HL-60 (cell line): ENCODE measurements at regions not wholly inside any gene's neighbourhood (a gene's known extent, or its start where the extent isn't known, plus 50 kb on each side); places are given as distances from the start of the nearest gene placed in this dataset.

Experiments used
- CTCF ChIP-seq: IDR thresholded peaks from one replicate; pipeline ENCODE4 v1.5.1; 2011; ENCODE audit warnings: low read length, control low read depth, inconsistent platforms; ENCODE audit not compliant: insufficient read depth
- GABPA ChIP-seq: IDR thresholded peaks from 2 replicates; pipeline ENCODE4 v1.6.1; 2012; ENCODE audit warnings: low read depth
- POLR2AphosphoS5 ChIP-seq: IDR thresholded peaks from 2 replicates; pipeline ENCODE4 v1.6.1; 2012; ENCODE audit warnings: low read depth
- SPI1 ChIP-seq: IDR thresholded peaks from 2 replicates; pipeline ENCODE4 v1.6.1; 2012; ENCODE audit warnings: low read depth, mild to moderate bottlenecking, borderline replicate concordance
- TF ChIP-seq, protein P1 (sequence below): IDR thresholded peaks from 2 replicates; pipeline ENCODE4 v1.6.1; 2012; ENCODE audit warnings: low read depth; ENCODE audit not compliant: insufficient replicate concordance

- TF ChIP-seq CTCF (no peak), POLR2AphosphoS5 (no peak), SPI1 (no peak), GABPA (no peak)
- TF ChIP-seq, protein P1, sequence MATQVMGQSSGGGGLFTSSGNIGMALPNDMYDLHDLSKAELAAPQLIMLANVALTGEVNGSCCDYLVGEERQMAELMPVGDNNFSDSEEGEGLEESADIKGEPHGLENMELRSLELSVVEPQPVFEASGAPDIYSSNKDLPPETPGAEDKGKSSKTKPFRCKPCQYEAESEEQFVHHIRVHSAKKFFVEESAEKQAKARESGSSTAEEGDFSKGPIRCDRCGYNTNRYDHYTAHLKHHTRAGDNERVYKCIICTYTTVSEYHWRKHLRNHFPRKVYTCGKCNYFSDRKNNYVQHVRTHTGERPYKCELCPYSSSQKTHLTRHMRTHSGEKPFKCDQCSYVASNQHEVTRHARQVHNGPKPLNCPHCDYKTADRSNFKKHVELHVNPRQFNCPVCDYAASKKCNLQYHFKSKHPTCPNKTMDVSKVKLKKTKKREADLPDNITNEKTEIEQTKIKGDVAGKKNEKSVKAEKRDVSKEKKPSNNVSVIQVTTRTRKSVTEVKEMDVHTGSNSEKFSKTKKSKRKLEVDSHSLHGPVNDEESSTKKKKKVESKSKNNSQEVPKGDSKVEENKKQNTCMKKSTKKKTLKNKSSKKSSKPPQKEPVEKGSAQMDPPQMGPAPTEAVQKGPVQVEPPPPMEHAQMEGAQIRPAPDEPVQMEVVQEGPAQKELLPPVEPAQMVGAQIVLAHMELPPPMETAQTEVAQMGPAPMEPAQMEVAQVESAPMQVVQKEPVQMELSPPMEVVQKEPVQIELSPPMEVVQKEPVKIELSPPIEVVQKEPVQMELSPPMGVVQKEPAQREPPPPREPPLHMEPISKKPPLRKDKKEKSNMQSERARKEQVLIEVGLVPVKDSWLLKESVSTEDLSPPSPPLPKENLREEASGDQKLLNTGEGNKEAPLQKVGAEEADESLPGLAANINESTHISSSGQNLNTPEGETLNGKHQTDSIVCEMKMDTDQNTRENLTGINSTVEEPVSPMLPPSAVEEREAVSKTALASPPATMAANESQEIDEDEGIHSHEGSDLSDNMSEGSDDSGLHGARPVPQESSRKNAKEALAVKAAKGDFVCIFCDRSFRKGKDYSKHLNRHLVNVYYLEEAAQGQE: no peak
Measured at GRCh38 chr2:165008730-165009315, 53.5 kb upstream of the SLC38A11 start.
